ENCODE measurements at regions not wholly inside any gene's neighbourhood (a gene's known extent, or its start where the extent isn't known, plus 50 kb on each side); places are given as distances from the start of the nearest gene placed in this dataset.
"Not testable (repeated sequence)": the region's sequence is repeated elsewhere in the genome, so short reads cannot be mapped to it uniquely, and the experiment has no call there.

- no peak for DNase-seq
These were observed 207.5 kb downstream of the EXOC5 start for GRCh38 chr14:57061009-57061711.

DNA sequence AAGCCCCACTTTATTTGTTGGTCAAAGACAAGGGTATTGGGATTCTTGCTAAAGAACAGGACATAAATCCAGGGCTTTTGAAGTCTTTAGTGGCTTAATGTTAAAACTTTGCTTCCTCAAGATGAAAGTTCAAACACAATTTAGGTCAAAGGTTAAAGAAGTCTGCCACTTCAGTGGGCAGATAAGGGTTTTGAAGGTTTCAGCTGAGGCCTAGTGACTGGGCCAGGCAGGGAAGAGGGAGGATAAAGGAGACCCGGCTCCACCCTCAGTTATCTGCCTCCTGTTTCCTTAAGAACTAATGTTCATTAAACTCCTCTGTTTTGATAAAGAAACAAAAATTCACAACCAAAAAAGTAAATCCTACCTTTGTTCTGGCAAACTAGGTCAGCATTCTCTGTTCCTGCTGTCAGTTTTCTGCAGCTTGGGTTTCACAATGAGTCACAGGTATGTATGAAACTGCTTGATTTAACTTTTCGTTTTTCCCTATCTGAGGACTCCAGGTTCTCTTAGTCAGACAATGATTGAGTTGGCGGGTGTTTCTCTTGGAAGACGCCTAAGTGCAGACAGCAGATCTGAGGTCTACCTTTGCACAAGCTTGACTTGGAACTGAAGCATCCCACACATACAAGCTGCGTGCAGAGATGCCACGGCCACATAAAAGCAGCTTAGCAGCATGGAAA lies 208.3 kb downstream of the EXOC5 start:
- peak in 7 of 56 donors; percentile 1 to 23 (median 2) for DNase-seq

DNA sequence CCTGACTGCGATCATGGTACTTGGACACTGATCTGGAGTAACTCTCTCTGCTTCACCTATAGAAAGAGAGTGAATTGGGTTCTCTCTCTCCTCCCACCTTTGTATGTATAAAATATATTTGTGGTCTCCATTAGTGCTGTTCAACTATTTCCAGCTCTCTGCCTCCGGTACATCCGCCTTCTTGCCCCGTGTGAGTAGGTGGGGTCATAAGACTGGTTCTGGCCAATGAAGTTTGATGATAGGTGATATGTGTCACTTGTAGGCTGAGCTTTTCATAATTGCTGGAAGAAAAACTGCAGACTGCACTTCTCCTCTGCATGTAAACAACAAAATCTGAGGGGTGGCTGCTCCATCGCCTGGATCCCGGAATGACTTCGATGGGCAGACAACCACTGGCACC lies 210.4 kb downstream of the EXOC5 start:
- no peak for DNase-seq

DNA sequence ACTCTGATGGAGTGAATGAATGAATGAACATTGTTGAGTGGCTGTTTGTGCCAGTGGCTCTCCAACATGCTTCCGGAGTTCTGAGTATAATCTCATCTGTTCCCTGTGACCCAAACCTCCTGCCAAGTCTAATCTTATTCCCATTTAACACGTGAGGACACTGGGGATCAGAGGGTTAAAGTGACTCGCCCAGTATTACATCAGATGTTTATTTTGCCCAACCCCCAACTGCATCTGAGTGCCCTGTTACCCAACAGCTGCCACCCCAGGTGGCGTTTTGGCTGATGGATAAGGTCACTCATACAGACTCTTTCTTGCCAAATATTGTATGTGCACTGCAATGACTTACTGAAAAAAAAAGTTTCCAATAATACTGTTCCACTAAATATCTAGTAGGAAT lies 210.9 kb downstream of the EXOC5 start:
- no peak for DNase-seq

GRCh38 chr14:57056522-57056921 lies 212.2 kb downstream of the EXOC5 start:
- DNase-seq = not testable (repeated sequence)

DNA sequence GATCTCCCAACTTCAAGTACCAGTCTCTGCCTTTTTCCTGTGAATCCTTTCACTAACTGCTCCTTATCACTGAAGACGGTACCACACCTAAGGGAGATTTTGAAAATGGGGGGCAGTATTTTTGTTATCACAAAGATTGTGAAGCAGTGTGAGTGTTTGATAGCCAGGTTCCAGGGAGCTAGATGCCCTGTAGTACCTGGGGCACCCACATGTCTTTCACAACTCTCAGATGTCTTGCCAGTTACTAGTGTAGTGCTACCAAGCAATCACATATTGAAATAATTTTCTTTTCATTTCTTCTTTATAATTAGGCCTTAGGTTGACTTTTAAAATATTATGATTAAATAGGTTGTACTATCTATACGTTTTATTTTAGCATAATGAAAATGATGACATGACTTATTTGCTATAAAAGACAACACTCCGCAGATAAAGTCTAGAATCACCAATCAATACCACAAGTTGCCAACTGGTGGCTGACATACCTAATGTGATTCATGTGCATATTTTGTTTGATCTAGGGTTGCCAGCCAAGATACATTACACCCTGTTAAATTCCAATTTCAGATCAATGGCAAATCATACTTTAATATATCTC lies 215.9 kb downstream of the EXOC5 start:
- DNase-seq = no peak

DNA sequence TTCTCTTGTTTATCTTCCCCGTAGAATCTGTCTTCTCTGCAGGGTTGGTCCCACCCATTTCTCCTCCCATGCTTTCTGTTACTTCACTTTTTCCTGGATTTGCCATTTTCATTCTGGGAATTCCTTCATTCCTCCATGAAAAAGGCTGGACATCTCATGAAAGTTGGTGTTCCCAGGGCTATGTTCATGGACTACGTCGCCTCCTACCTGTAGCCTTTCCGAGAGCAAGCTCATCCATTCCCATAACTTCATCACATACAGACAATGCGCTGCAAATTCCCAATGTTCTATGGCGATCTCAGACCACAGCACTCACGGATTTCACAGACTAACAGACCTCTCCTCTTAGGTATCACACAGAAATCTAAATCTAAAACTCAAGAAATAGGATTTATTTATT lies 217.1 kb downstream of the EXOC5 start:
- no peak for DNase-seq

DNA sequence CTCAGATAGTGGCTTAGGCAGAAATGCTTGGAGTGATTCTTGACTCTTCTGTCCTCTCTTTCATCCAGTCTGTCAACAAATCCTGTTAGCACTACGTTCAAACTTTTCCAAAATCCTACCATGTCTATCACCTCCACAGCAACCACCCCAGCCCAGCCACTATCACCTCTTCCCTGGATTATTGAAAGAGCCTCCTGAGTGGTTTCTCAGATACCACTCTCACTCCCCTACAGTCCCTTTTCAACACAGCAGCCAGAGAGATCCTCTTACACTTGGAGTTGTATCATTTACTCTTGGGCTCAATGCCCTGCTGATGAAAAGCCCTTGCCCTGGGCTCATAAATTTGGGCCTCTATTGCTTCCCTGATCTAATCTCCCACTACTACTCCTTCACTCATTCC lies 218.9 kb downstream of the EXOC5 start:
- no peak for DNase-seq

DNA sequence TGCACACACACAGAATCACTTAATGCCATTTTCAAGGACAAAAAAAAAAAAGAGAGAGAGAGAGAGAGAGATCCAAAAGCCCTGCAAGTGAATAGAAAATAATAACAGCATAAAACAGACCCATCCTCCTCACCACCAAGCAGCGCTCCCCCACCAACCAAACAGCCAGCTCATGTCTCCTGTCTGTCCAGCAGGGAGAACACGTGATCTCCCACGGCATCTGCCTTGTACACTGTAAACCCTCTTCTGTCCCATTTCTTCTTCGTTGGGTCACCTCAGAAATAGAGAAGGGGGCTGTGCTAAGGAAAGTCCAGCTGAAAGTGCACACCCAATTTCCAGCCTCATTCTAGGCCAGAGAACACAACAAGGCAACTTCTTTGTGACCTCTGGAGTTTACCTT lies 222.5 kb downstream of the EXOC5 start:
- no peak for DNase-seq

DNA sequence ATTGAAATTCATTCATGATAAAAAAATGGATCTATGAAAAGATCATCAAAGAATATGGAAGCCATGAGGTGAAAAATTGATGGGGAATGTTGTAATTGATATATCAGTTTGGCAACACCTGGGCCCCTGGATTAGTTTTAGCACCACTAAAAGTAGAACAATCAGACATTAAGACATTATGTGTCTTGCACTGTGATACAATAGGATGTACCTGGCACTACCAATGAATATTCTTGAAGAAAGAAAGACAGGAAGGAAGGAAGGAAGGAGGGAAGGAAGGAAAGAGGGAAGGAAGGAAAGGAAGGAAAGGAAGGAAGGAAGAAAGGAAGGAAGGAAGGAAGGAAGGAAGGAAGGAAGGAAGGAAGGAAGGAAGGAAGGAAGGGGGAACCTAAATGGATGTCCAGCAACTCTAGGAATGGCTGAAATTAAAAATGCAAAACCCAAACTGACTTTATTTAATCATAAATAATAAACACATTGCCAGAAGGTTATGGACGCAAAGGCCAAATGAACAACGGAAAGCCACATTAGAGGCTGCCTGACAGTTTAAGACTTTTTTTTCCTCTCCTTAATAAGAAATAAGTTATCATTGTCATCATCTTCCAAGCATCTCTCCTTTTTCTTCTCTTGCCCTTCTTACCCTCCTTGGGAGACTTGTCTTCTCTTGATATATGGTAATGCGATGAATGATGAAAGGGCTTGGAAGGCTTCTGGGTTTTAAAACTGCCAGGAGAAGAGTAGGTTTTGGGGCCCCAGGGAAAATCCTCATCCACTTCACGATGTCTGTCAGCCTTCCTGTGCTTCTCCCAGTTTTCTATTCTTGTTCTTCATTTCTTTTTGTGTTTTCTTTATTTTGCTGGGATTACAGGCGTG lies 224.4 kb downstream of the EXOC5 start:
- not testable (repeated sequence) for DNase-seq

GRCh38 chr14:57038689-57039088 lies 228.4 kb upstream of the OTX2 start:
- no peak for DNase-seq

- DNase-seq = no peak
These were observed 221.2 kb upstream of the OTX2 start for GRCh38 chr14:57031474-57031873.

DNA sequence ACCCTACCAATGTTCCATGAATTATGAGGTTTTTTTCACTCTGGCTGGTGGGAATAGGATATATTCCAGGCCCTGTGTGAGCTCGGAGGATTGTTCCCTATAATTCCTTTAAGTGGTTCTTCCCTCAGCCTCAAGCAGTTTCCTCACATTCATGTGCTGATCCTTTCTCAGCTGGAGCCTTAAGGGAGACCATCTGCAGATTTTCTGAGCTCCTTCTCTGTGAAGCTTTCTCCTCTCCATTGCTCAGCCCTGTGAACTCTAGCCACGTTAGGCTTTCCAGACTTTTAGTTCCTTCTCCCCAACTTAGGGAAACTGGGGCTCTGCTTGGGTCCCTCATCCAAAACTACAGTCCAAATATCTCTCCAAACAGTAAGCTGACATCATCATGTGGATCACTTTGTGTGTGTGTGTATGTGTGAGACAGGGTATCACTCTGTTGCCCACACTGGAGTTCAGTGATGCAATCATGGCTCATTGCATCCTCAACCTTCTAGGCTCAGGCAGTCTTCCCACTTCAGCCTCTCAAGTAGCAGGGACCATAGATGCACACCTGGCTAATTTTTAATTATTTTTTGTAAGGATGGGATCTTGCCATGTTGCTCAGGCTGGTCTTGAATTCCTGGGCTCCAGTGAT lies 219.5 kb upstream of the OTX2 start:
- DNase-seq = no peak

- DNase-seq = no peak
These were observed 215.2 kb upstream of the OTX2 start for GRCh38 chr14:57025456-57025855.

DNA sequence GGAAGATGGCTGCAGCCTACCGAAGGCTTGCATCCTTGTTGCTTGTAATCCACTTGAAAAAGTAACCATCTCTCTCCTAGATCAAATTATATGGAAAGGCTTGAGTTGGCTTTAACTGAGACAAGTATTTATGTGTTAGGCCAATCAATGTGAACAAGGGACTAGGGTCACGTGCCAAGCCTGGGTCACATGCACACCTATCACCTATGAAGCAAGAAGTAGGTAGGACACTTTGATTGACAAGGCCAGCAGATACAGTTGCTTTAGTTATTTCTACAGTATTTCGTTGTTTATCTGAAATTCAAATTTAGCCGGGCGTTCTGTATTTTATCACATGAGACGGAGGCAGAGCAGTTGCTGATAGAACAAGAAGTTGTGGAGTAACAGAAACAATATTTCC lies 212.3 kb upstream of the OTX2 start:
- DNase-seq = no peak

DNA sequence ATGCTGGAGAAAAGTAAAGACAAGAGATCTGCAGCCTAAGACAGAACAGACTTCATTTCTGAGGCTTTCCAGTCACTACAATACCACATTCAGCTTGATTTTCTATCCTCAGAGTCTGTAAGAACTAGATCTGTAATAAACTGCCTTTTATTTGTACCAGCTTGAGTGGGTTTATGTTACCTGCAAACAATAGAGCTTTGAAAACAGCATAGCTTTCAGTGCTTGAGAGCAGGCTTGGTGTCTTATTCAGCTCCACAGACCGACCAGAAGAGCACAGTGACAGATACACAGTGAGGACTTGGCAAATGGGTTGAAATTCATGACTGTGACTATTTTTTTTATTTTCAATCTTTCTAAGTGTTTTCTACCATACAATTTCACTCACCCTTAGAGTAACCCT lies 207.8 kb upstream of the OTX2 start:
- no peak for DNase-seq

DNA sequence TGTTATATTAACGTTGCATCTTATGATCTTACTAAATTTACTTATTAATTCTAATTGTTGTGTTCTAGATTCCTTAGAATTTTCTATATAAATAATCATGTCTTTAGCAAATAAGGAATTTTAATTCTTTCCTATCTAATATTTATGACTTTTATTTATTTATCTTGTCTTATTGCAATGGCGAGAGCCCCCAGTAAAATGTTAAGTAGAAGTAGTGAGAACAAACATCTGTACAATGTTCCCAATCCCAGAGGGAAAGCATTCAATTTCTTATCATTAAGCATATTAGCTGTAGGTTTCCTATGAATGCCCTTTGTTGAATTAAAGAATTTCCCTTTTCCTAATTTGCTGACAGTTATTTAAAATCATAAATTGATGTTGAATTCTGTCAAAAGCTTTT lies 203.7 kb upstream of the OTX2 start:
- no peak for DNase-seq

DNA sequence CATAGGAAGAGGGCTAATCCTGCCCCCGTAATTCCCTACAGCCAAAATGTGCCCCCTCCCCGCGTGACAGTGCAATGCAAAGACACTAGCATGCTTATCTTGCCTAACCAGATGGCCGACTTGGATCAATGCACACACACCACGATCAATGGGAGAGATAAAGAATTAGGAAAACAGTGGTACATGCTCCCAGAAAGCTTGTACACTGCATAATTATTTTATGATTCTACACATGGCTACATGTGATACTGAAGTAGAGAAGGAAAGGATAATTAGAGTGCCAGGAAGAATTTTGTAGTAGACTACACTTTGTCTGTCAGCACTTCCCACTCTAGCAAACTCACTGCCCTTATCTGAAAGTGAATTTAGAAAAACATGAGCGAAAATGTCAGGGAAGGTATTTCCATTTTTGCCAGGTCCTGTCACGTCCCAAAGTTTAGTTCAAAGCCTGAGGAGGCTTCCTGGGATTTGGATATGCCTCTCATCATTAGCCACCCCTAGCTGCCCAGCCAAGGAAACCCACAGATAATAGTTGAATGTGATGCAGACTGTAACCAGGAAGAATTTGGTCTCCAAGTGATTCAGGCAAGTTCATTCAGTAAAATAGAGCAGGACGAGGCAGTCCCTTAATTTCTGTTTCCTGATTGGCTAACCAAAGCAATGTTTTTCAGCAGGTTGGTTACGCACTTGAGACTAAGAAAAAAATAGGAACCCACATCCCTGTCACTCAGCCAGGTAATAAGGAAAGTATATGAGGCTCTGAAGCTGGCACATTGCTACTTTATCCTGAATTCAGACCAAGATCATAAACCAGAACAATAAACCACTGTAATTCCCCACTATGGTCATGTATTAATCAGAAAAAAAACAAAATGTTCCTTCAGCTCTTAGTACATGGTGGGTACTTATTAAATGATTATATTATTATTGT lies 199.6 kb upstream of the OTX2 start:
- no peak for DNase-seq

DNA sequence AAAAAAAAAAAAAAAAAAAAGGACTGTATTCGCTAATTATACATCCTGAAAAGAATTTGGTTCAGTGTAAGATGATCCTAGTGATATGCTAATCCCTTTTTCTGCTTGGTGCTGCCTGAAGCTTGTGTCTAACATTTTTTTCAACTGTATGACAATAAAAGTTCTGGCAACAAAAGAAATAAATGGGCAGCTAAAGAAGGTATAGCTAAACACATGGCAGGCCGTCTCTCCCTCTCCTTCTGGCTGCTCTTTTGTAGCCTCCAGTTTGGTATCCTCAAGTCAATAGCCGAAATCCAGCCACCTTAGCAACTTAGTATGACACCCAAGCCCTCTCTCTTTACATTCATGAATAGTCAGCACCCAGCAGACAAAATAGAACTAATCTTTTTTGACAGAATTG lies 198.3 kb upstream of the OTX2 start:
- DNase-seq = no peak

DNA sequence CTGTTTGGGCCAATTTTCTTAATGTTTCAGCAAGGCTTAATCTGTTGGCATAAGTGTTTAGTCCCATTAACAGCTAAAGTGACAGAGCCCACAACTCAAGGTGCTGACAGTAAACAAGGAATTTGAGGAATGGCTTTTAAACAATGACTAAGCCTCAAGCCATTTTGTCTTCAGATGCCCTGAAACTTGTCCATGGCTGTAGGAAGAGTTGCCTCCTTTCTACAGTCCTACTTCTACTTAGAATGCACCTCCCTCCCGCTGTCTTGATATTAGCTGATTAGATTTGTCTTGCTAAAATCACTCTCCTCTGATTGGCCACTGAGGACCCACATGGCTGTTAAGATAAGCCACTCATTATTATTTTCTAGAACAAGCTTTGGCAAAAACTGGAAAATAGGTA lies 188.4 kb upstream of the OTX2 start:
- DNase-seq = no peak
